Stimulated activated CD8-positive, alpha-beta memory T cell treated with anti-CD3 and anti-CD28 coated beads, Interleukin-12 subunit alpha, Interleukin-12 subunit beta, amount 100 ng/mL, for 1 hour (primary cell): ENCODE measurements at regions not wholly inside any gene's neighbourhood (a gene's known extent, or its start where the extent isn't known, plus 50 kb on each side); places are given as distances from the start of the nearest gene placed in this dataset.
"Not testable (repeated sequence)": the region's sequence is repeated elsewhere in the genome, so short reads cannot be mapped to it uniquely, and the experiment has no call there.

Experiments
- DNase-seq: peaks from one replicate; pipeline ENCODE4 v3.0.0-alpha.2; 2020; ENCODE audit warnings: low read depth

- DNase-seq: no peak
Observed at GRCh38 chr5:152608458-152608857, 203.4 kb upstream of the NMUR2 start.

GRCh38 chr5:152619756-152620155, 214.7 kb upstream of the NMUR2 start:
- no peak for DNase-seq

DNA sequence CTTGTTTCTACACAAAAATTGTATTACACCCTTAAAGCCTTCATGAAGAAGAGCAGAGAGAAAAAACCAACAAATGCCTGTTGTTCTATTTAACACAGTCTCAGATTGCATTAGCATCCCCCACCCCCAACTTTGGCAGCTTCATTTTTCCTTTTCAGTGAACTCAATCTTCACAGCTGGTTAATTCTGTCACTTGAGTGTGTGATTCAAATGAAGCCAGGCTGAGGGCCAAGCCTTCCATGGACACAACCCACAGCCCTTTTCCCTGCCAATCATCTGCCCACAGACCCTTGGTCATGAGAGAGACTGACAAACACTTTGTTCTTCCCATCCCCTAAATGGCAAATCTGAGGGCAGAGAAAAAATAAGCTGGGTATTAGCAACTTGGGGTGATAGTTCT, 217.5 kb upstream of the NMUR2 start:
- no peak for DNase-seq

DNA sequence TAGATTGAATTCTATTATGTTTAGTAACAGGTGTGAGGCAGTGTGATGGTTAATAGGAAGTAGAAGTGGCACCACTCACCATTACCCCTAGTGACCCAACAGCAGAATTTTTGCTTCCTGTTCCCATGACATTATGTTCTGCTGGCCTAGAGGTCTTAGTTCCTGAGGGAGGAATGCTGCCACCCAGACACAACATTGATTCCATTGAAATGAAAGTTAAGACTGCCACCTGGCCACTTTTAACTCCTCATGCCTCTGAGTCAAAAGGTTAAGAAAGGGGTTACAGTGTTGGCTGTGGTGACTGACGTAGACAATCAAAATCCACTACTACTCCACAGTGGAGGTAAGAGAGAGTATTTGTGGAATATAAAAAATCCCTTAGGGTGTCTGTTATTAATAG, 218.9 kb upstream of the NMUR2 start:
- no peak for DNase-seq

DNA sequence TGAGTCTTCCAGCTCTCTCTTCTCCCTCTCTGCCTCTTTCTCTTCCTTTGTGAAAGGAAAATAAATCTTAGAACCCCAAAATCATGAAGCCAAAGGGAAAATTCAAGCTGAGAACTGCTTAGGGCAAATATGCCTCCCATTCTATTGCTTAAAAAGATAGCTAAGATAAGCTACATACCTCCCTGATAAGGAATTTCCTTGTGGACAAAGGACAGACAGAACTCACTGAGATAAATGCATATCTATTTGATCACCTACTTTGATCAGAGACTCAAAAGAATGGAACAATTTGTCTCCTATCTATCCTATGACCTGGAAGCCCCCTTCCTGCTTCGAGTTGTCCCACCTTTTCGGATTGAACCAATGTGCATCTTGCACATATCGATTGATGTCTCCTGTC, 220.6 kb upstream of the NMUR2 start:
- no peak for DNase-seq

DNA sequence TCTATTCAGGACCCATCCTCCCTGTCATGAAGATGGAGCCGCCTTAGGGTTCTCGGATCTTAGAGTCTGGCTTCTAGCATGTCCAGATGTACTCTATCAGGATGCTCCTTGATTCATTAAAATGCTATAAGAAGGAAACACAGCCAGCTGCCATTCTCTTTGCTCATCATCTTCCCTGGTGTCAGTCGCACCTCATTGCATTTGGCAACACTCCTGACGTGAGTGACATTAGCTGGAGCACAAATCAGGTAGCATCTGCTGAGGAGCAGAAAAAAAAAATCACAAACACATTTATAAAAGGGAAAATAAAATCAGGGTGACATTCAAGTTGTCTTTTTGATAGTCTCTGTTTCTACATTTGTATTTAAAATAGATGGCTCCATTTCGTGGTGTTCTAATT, 226.1 kb upstream of the NMUR2 start:
- no peak for DNase-seq

DNA sequence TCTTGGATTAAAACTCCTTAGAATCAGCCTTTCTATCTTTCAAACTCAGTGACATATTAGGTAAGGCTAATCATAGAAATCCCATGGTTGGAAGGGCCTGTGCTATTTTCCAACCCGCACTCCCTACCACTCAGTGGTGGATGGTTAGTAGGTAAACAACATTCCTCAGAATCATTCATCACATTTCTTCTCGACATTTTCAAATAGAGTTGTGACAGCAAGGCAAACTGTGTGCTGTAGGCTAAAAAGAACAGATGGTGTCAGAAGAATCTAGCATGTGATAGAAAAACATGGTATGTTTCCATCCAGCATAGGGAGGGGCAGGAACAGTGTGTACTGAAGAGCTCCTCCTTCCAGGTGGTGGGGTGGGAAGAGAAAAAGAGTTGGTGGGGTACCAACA, 227.3 kb upstream of the NMUR2 start:
- DNase-seq: no peak

- DNase-seq: no peak
Observed at GRCh38 chr5:152634586-152634985, 229.5 kb upstream of the NMUR2 start.

GRCh38 chr5:152638996-152639552, 234.0 kb upstream of the NMUR2 start:
- DNase-seq: no peak

- DNase-seq: no peak
Observed at GRCh38 chr5:152641970-152642805, 237.1 kb upstream of the NMUR2 start.

- no peak for DNase-seq
Observed at GRCh38 chr5:152642880-152643279, 237.8 kb upstream of the NMUR2 start.

DNA sequence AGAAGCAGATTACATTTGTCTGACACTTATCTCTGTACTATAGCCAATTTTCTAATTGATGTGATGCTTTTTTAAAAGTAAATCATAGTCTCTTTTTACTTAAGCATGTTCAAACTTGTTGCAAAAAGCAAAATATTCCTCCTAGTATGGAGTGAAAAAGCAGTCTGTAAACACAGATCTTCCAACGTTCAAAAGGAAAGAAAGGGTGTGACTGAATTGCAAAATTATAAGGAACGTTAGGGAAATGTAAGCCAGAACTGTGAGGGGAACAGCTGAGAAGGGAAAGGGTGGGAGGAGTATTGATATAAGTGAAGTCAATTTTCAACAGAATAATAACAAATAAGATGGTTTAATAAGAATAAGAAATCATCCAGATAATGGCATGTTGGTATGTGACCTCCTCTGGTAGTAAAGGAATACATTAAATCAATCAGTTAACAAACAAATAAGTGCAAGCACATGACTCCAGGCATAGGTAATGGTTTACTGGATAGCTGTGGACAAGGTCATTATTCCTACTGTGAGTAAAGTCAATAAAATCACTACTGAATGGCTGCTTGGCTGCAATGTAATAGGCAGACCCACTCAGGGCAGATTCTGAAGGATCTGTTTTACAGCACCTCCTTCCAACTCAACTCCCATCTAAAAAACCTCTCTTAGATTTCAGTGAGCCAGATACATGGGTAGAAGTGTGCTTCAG, 239.1 kb upstream of the NMUR2 start:
- DNase-seq: no peak

GRCh38 chr5:152649609-152650008, 244.5 kb upstream of the NMUR2 start:
- no peak for DNase-seq

DNA sequence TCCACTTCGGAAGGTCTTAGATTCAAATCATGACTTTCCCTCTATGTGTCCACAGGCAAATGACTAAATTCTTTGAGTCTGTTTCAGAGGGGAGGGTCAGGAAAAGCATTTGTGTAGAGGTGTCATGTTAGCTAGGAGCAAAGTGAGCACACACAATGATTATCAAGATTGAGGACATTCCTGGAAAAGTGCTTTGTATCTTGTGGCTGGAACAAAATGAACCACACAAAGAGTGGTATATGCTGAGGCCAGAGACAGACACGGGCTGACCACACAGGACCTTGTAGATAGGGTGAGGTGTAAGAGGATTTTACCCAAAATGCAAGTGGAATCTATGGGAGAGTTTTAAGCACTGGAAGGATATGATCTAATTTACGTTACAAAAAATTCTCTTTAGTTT, 245.3 kb upstream of the NMUR2 start:
- DNase-seq: no peak

DNA sequence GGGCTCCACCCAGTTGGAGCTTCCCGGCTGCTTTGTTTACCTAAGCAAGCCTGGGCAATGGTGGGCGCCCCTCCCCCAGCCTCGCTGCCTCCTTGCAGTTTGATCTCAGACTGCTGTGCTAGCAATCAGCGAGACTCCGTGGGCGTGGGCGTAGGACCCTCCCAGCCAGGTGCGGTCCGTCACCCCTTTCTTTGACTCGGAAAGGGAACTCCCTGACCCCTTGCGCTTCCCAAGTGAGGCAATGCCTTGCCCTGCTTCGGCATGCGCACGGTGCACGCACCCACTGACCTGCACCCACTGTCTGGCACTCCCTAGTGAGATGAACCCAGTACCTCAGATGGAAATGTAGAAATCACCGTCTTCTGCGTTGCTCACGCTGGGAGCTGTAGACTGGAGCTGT, 254.4 kb upstream of the NMUR2 start:
- DNase-seq: not testable (repeated sequence)

GRCh38 chr5:152673601-152674000, 268.5 kb upstream of the NMUR2 start:
- no peak for DNase-seq

DNA sequence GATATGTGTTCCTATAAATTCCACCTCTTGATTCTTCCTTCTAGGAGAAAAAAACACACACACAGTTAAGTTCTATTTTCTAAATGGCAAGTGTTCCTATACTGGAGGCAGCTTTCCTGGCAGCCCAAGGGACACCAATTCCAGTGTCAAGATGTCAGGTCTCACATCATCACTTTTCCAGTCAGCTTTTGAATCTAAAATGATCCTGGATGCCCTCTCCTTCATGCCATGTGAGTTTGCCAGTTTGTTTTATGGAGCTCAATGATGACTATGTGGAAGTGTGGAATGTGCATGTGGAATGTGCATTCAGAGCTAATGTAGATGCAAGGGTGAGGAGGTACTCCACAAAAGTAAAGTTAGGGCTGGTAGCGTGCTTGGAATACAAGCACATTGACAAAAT, 269.3 kb upstream of the NMUR2 start:
- no peak for DNase-seq

- no peak for DNase-seq
Observed at GRCh38 chr5:152676196-152676595, 271.1 kb upstream of the NMUR2 start.

DNA sequence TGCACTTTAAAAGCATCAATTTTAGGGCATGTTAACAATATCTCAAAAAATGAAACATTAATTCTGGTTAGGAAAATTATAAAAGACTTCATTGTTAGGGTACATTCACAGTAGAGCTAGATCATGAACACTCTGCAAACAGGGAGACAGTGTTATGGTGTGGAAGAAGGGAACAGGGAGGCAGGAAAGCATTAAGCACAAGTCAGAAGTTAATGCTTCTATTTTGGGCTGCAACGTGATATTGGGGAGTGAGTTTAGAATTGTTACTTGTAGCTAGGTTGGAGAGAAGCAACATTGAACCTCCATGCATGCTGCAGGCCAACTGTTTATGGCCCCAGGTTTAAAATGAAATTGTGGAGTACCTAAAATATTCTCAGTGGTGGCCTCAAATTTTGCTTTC, 278.1 kb upstream of the NMUR2 start:
- DNase-seq: no peak

GRCh38 chr5:152686931-152687330, 281.9 kb upstream of the NMUR2 start:
- DNase-seq: no peak

DNA sequence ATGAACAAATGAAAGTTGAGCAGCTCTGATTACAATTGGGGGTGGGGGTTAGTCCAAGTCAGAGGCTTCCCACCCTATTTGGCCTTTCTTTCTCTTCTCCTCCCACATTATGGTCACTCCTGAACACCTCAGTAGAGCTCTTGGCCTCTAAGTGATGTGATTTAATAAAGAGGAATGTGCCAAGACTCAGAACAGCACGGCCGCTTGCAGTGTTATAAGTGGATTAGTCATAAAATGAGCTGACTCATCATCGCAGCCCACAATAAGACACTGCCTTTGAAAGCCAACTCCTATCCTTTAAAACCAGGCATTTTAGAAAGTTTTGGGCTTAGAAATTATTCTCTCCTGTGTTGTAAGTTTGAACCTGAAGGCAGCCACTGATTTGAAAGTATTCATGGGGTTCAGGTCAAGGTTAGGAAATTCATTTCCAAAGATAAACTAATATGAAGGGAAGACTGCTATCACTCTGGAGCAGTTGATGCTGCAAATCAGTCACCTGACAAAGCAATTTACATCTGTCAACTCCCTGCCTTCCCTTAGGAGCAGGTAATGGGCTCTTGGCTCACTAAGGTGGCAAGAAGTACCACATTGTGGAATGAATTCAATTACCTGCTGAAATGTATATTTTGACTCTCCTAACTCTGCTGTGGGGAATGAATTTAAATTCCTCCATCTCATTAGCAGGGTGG, 283.6 kb upstream of the NMUR2 start:
- DNase-seq: no peak

DNA sequence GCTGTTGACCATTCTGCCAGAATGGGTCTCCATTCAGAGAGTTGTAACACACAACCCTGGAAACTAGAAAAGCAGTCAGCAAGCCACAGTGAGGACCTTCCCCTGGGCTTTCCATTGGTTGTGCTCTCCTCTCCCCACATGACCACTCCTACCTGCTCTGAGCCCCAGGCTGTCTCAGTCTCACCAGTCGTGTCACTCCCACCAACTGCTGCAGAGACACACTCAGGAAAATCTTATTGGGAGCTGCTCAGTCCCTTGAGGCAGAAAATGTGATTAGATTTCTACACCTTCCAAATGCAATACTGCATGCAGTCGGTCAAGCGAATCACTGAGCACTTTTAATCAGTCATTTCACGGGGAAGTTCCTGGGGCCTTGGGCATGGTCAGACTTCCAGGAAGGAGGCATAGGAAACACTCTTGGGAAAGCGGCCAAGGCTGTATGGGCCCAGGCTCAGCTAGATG, 284.2 kb upstream of the NMUR2 start:
- no peak for DNase-seq

DNA sequence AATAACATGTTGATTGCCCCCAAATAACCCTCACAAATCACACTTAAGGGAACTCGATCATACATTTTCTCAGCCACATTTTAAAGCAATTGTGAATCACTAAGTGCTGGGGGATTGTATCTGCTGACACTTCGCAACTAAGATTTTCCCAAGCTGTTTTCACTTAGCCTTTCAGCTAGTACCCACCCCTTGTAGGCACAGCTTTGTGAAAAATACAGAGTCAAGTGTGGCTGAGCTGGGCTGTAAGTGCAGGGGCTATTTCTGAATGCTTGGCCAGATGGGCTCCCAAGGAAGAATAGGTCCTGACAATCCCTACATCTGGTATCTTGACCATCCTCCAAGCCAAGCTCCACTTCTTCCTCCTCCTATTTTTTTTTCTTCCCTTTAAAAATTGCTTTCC, 289.2 kb upstream of the NMUR2 start:
- no peak for DNase-seq
